GM11168 (cell line): ENCODE measurements at regions not wholly inside any gene's neighbourhood (a gene's known extent, or its start where the extent isn't known, plus 50 kb on each side); places are given as distances from the start of the nearest gene placed in this dataset.

Experiments
- in situ Hi-C: fragments of 300-500 bp; cut with MboI; formaldehyde crosslinking; loops from one replicate; pipeline ENCODE4 v1.12.0; 2022; ENCODE audit warnings: low sequenced_read_pairs; ENCODE audit not compliant: unreplicated experiment

GRCh38 chr10:10786109-10787090, 231.3 kb upstream of the CELF2 start:
- in situ Hi-C loops, result no loop called here

GRCh38 chr10:10787586-10787985, 230.1 kb upstream of the CELF2 start:
- in situ Hi-C loops, result no loop called here

GRCh38 chr10:10788761-10789160, 228.9 kb upstream of the CELF2 start:
- in situ Hi-C loops, result no loop called here

GRCh38 chr10:10791869-10792268, 225.8 kb upstream of the CELF2 start:
- in situ Hi-C loops, result no loop called here

- in situ Hi-C loops, result no loop called here
Measured at GRCh38 chr10:10792681-10793080, 225.0 kb upstream of the CELF2 start.

GRCh38 chr10:10794046-10794445, 223.6 kb upstream of the CELF2 start:
- in situ Hi-C loops, result no loop called here

- in situ Hi-C loops, result no loop called here
Measured at GRCh38 chr10:10794791-10795191, 222.9 kb upstream of the CELF2 start.

GRCh38 chr10:10796061-10796773, 221.5 kb upstream of the CELF2 start:
- in situ Hi-C loops, result no loop called here

- in situ Hi-C loops, result no loop called here
Measured at GRCh38 chr10:10796774-10797415, 220.8 kb upstream of the CELF2 start.

- in situ Hi-C loops, result no loop called here
Measured at GRCh38 chr10:10797513-10797912, 220.2 kb upstream of the CELF2 start.

GRCh38 chr10:10798102-10798863, 219.4 kb upstream of the CELF2 start:
- in situ Hi-C loops, result no loop called here

- in situ Hi-C loops, result no loop called here
Measured at GRCh38 chr10:10798864-10799192, 218.8 kb upstream of the CELF2 start.

- in situ Hi-C loops, result no loop called here
Measured at GRCh38 chr10:10800961-10801360, 216.7 kb upstream of the CELF2 start.

GRCh38 chr10:10803278-10803677, 214.4 kb upstream of the CELF2 start:
- in situ Hi-C loops, result no loop called here

- in situ Hi-C loops, result no loop called here
Measured at GRCh38 chr10:10804061-10804460, 213.6 kb upstream of the CELF2 start.

GRCh38 chr10:10804998-10805740, 212.5 kb upstream of the CELF2 start:
- in situ Hi-C loops, result no loop called here

GRCh38 chr10:10807106-10807505, 210.6 kb upstream of the CELF2 start:
- in situ Hi-C loops, result no loop called here

GRCh38 chr10:10811562-10811961, 206.1 kb upstream of the CELF2 start:
- in situ Hi-C loops, result no loop called here

GRCh38 chr10:10813656-10814055, 204.0 kb upstream of the CELF2 start:
- in situ Hi-C loops, result no loop called here

GRCh38 chr10:10814069-10814468, 203.6 kb upstream of the CELF2 start:
- in situ Hi-C loops, result no loop called here
